ENCODE measurements at regions not wholly inside any gene's neighbourhood (a gene's known extent, or its start where the extent isn't known, plus 50 kb on each side); places are given as distances from the start of the nearest gene placed in this dataset.

DNA sequence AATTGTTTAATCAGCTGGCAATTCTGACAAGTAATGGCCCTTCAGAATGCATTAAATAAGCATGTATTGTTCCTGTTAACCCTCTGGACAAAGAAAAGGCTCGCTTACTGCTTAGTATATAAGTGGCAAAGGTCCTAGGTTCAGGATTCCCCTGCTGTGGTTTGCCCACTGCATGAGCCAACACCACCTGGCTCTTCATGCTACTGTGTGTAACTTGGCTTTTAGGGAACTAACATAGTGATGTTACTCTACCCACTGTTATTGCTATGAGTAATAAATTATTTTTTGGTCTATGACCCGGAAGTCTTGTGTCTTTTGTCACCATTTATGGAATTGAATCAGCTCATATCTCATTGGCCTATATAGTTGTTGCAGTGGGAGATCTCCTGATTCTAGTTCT lies 791.7 kb upstream of the PHF14 start:
- dilution Hi-C loops (cut with MboI; ENCODE audit: extremely low pct_ligation_motif_present, low sequenced_read_pairs) = no loop called here
- Histone ChIP-seq H3K4me2 (ENCODE audit: control insufficient read depth, extremely low read depth, insufficient read depth, low read depth, low read length) (no peak overlapping the region), H3K79me2 (ENCODE audit: control insufficient read depth, insufficient read depth, low read length) (no peaks in the 10 kb centered on the region), H3K4me1 (ENCODE audit: control insufficient read depth, extremely low read depth, insufficient read depth, low read length) (no peaks in the 10 kb centered on the region), H3K9me3 (ENCODE audit: control insufficient read depth, low read depth, low read length) (no peaks in the 10 kb centered on the region), H2AFZ (ENCODE audit: control insufficient read depth, low read length) (no peak overlapping the region), H3K27ac (ENCODE audit: control insufficient read depth, insufficient read depth, low read length) (no peak overlapping the region), H3K36me3 (ENCODE audit: control insufficient read depth in 2 of 2, extremely low read depth in 1 of 2, insufficient read depth in 2 of 2, low read length in 2 of 2) (no peaks in the 10 kb centered on the region), H3K27me3 (ENCODE audit: control insufficient read depth, extremely low read depth, insufficient read depth, low read length) (no peaks in the 10 kb centered on the region), H3K9ac (ENCODE audit: control insufficient read depth, extremely low read depth, insufficient read depth, low read length) (no peak overlapping the region), H3K9me1 (ENCODE audit: control insufficient read depth, extremely low read depth, insufficient read depth, low read length) (no peaks in the 10 kb centered on the region), H3K4me3 (ENCODE audit: control insufficient read depth in 2 of 3, extremely low read depth in 1 of 3, insufficient read depth in 2 of 3, low read depth in 1 of 3, low read length in 3 of 3) (no peak overlapping the region), H4K20me1 (ENCODE audit: control insufficient read depth, extremely low read depth, insufficient read depth, low read length) (no peaks in the 10 kb centered on the region)
- no peak for DNase-seq (ENCODE audit: low read depth, low spot score)
- no peak for FAIRE-seq
- TF ChIP-seq, protein P1, sequence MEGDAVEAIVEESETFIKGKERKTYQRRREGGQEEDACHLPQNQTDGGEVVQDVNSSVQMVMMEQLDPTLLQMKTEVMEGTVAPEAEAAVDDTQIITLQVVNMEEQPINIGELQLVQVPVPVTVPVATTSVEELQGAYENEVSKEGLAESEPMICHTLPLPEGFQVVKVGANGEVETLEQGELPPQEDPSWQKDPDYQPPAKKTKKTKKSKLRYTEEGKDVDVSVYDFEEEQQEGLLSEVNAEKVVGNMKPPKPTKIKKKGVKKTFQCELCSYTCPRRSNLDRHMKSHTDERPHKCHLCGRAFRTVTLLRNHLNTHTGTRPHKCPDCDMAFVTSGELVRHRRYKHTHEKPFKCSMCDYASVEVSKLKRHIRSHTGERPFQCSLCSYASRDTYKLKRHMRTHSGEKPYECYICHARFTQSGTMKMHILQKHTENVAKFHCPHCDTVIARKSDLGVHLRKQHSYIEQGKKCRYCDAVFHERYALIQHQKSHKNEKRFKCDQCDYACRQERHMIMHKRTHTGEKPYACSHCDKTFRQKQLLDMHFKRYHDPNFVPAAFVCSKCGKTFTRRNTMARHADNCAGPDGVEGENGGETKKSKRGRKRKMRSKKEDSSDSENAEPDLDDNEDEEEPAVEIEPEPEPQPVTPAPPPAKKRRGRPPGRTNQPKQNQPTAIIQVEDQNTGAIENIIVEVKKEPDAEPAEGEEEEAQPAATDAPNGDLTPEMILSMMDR (optimal IDR thresholded peaks at IDR 0.05 in 1 of 3, IDR thresholded peaks at IDR 0.05 in 1 of 3, conservative IDR thresholded peaks at IDR 0.05 in 1 of 3; ENCODE audit: extremely low read depth in 1 of 3, insufficient read depth in 2 of 3, low read length in 3 of 3) = no peak
- TF ChIP-seq EZH2 (IDR thresholded peaks at IDR 0.05; ENCODE audit: low read length) = no peak

- dilution Hi-C loops (cut with MboI; ENCODE audit: extremely low pct_ligation_motif_present, low sequenced_read_pairs) = no loop called here
- Histone ChIP-seq H3K4me2 (ENCODE audit: control insufficient read depth, extremely low read depth, insufficient read depth, low read depth, low read length) (no peak overlapping the region), H3K79me2 (ENCODE audit: control insufficient read depth, insufficient read depth, low read length) (no peaks in the 10 kb centered on the region), H3K27ac (ENCODE audit: control insufficient read depth, insufficient read depth, low read length) (no peak overlapping the region), H2AFZ (ENCODE audit: control insufficient read depth, low read length) (no peak overlapping the region), H3K9me1 (ENCODE audit: control insufficient read depth, extremely low read depth, insufficient read depth, low read length) (no peaks in the 10 kb centered on the region), H3K4me3 (ENCODE audit: control insufficient read depth in 2 of 3, extremely low read depth in 1 of 3, insufficient read depth in 2 of 3, low read depth in 1 of 3, low read length in 3 of 3) (no peak overlapping the region), H3K9ac (ENCODE audit: control insufficient read depth, extremely low read depth, insufficient read depth, low read length) (no peak overlapping the region), H3K9me3 (ENCODE audit: control insufficient read depth, low read depth, low read length) (no peaks in the 10 kb centered on the region), H3K4me1 (ENCODE audit: control insufficient read depth, extremely low read depth, insufficient read depth, low read length) (no peaks in the 10 kb centered on the region), H3K27me3 (ENCODE audit: control insufficient read depth, extremely low read depth, insufficient read depth, low read length) (no peaks in the 10 kb centered on the region), H3K36me3 (ENCODE audit: control insufficient read depth in 2 of 2, extremely low read depth in 1 of 2, insufficient read depth in 2 of 2, low read length in 2 of 2) (no peaks in the 10 kb centered on the region), H4K20me1 (ENCODE audit: control insufficient read depth, extremely low read depth, insufficient read depth, low read length) (no peaks in the 10 kb centered on the region)
- FAIRE-seq (no peak), DNase-seq (ENCODE audit: low read depth, low spot score) (no peak)
- no peak for TF ChIP-seq EZH2 (IDR thresholded peaks at IDR 0.05; ENCODE audit: low read length)
- TF ChIP-seq, protein P1 (optimal IDR thresholded peaks at IDR 0.05 in 1 of 3, IDR thresholded peaks at IDR 0.05 in 1 of 3, conservative IDR thresholded peaks at IDR 0.05 in 1 of 3; ENCODE audit: extremely low read depth in 1 of 3, insufficient read depth in 2 of 3, low read length in 3 of 3) = no peak
Observed at GRCh38 chr7:10192074-10192473, 781.6 kb upstream of the PHF14 start.

All from keratinocyte (primary cell).